ENCODE measurements at regions not wholly inside any gene's neighbourhood (a gene's known extent, or its start where the extent isn't known, plus 50 kb on each side); places are given as distances from the start of the nearest gene placed in this dataset.

DNA sequence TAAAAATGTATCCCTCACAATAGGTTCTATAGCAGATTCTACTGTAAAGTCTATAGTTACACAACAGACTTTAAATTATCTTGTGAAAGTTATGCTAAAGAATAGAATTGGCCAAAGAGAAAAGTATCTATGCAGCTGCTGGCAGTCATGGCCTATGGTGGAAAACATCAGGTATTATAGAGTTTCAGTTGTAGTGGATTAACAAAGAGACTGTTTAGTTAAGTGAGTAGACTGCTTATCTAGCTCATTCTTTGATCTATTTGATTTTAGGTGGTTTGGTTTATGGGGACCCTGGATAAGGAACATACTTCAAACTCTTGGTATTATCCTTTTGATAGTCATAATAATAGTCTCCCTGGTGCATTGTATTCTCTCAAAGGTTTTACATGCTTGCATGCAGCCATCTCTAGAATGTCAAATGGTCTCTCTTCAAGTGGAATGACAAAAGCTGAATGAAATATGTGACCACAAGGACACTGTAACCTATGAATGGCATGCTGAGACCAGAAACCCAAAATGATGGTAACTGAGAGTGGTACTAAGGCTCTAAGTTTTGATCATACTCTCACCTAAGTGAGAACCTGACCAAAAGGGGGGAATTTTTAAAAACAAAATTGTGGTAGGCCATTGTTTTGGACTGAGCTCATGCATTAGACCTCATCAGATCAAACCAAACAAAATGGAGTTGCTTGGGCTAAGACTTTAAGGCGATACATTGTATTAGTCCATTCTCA lies 54.9 kb upstream of the NAMPT start:
- no peak overlapping the region for H3K4me3 ChIP-seq (ENCODE audit: low read depth, low read length)
- no peak for DNase-seq (ENCODE audit: low read depth)

DNA sequence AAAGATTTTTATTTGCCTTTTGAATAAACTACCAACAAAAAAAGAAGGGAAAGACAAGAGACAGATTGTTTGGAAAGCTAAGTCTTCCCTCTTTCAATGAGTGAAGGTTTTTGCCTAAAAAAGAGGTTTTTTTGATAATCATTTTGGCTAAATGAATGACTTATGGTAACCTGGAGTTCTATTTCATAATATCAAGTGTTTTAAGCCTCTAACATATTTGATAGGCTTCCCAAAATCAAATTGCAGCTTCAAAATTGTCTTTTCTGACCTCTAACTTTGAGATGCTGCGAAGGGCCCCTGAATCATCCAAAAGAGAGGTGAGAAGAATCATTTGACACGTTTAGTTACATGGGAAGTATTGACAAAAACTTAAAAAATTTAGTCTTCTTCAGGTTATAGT lies 53.0 kb upstream of the NAMPT start:
- DNase-seq (ENCODE audit: low read depth): no peak
- H3K4me3 ChIP-seq (ENCODE audit: low read depth, low read length): no peak overlapping the region

DNA sequence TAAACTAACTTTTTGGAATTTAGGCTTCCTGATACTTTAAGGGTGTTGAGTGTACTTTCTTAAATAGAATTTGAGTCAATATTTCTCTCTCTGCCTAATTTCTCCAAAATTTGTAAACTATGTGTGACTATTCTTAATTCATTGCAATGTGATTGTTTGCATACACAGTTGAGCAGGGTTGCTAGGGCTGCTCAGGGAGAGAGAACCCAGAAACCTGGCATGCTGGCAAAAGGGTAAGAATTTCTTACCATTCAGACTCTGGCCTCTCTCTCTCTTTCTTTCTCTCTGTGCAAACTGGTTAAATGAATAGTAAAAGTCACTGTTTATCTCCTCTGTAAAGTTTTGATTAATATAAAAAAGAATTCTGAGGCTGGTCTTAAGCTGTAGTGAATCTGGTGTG lies 51.0 kb upstream of the NAMPT start:
- DNase-seq (ENCODE audit: low read depth): no peak
- no peak overlapping the region for H3K4me3 ChIP-seq (ENCODE audit: low read depth, low read length)
